ENCODE measurements at regions not wholly inside any gene's neighbourhood (a gene's known extent, or its start where the extent isn't known, plus 50 kb on each side); places are given as distances from the start of the nearest gene placed in this dataset.
"Not testable (repeated sequence)": the region's sequence is repeated elsewhere in the genome, so short reads cannot be mapped to it uniquely, and the experiment has no call there.

GRCh38 chr14:48289701-48290100 lies 614.3 kb upstream of the MDGA2 start:
- no peak for TF ChIP-seq ARNTL (CRISPR knock-in tag; IDR thresholded peaks at IDR 0.05; ENCODE audit: borderline replicate concordance, low read depth)
- no peak for TF ChIP-seq ZFP3 (CRISPR knock-in tag; IDR thresholded peaks at IDR 0.05)
- TF ChIP-seq TCF4 (CRISPR knock-in tag; IDR thresholded peaks at IDR 0.05; ENCODE audit: borderline replicate concordance): no peak
- TF ChIP-seq POU6F1 (CRISPR knock-in tag; IDR thresholded peaks at IDR 0.05; ENCODE audit: borderline replicate concordance, low read depth): no peak
- TF ChIP-seq, protein P1, sequence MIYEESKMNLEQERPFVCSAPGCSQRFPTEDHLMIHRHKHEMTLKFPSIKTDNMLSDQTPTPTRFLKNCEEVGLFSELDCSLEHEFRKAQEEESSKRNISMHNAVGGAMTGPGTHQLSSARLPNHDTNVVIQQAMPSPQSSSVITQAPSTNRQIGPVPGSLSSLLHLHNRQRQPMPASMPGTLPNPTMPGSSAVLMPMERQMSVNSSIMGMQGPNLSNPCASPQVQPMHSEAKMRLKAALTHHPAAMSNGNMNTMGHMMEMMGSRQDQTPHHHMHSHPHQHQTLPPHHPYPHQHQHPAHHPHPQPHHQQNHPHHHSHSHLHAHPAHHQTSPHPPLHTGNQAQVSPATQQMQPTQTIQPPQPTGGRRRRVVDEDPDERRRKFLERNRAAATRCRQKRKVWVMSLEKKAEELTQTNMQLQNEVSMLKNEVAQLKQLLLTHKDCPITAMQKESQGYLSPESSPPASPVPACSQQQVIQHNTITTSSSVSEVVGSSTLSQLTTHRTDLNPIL (CRISPR knock-in tag; IDR thresholded peaks at IDR 0.05; ENCODE audit: low read depth): no peak
- no peak for TF ChIP-seq OSR1 (CRISPR knock-in tag; IDR thresholded peaks at IDR 0.05)
- TF ChIP-seq ISL1 (CRISPR knock-in tag; IDR thresholded peaks at IDR 0.05): no peak
- TF ChIP-seq ZFP30 (CRISPR knock-in tag; IDR thresholded peaks at IDR 0.05): no peak
- no peak for ATAC-seq

- ATAC-seq: not testable (repeated sequence)
These were observed 609.8 kb upstream of the MDGA2 start for GRCh38 chr14:48285217-48285616.

GRCh38 chr14:48275301-48275700 lies 599.9 kb upstream of the MDGA2 start:
- TF ChIP-seq ZC3H10 (CRISPR knock-in tag; IDR thresholded peaks at IDR 0.05) (no peak), ZNF8 (CRISPR knock-in tag; IDR thresholded peaks at IDR 0.05) (no peak)
- no peak for ATAC-seq

GRCh38 chr14:48274826-48275225 lies 599.4 kb upstream of the MDGA2 start:
- no peak for TF ChIP-seq PATZ1 (CRISPR knock-in tag; IDR thresholded peaks at IDR 0.05; ENCODE audit: borderline replicate concordance)
- no peak for ATAC-seq

DNA sequence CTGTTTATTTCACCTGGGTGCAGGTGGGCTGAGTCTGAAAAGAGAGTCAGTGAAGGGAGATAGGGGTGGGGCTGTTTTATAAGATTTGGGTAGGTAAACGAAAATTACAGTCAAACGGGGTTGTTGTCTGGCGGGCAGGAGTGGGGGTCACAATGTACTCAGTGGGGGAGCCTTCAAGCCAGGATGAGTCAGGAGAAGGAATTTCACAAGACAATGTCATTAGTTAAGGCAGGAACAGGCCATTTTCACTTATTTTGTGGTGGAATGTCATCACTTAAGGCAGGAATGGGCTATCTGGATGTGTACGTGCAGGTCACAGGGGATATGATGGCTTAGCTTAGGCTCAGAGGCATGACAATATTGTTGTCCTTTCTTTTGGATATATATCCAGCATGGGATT lies 592.5 kb upstream of the MDGA2 start:
- ATAC-seq: not testable (repeated sequence)

GRCh38 chr14:48266201-48266600 lies 590.8 kb upstream of the MDGA2 start:
- ATAC-seq: not testable (repeated sequence)

GRCh38 chr14:48261436-48261835 lies 586.0 kb upstream of the MDGA2 start:
- TF ChIP-seq, protein P2, sequence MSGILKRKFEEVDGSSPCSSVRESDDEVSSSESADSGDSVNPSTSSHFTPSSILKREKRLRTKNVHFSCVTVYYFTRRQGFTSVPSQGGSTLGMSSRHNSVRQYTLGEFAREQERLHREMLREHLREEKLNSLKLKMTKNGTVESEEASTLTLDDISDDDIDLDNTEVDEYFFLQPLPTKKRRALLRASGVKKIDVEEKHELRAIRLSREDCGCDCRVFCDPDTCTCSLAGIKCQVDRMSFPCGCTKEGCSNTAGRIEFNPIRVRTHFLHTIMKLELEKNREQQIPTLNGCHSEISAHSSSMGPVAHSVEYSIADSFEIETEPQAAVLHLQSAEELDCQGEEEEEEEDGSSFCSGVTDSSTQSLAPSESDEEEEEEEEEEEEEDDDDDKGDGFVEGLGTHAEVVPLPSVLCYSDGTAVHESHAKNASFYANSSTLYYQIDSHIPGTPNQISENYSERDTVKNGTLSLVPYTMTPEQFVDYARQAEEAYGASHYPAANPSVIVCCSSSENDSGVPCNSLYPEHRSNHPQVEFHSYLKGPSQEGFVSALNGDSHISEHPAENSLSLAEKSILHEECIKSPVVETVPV (CRISPR knock-in tag; IDR thresholded peaks at IDR 0.05): no peak
- TF ChIP-seq, protein P1 (CRISPR knock-in tag; IDR thresholded peaks at IDR 0.05; ENCODE audit: low read depth): no peak
- no peak for TF ChIP-seq BACH2 (CRISPR knock-in tag; IDR thresholded peaks at IDR 0.05; ENCODE audit: borderline replicate concordance)
- no peak for TF ChIP-seq TOX (CRISPR knock-in tag; IDR thresholded peaks at IDR 0.05; ENCODE audit: borderline replicate concordance)
- TF ChIP-seq ZC3H10 (CRISPR knock-in tag; IDR thresholded peaks at IDR 0.05): no peak
- TF ChIP-seq RARB (CRISPR knock-in tag; IDR thresholded peaks at IDR 0.05): no peak
- TF ChIP-seq PPARA (CRISPR knock-in tag; IDR thresholded peaks at IDR 0.05; ENCODE audit: borderline replicate concordance): no peak
- no peak for TF ChIP-seq SNAI2 (CRISPR knock-in tag; IDR thresholded peaks at IDR 0.05)
- no peak for TF ChIP-seq ZFP3 (CRISPR knock-in tag; IDR thresholded peaks at IDR 0.05)
- no peak for ATAC-seq

Measured in SK-N-SH treated with all-trans-retinoic acid at 6 μM for 48 hours (cell line).